ENCODE measurements at regions not wholly inside any gene's neighbourhood (a gene's known extent, or its start where the extent isn't known, plus 50 kb on each side); places are given as distances from the start of the nearest gene placed in this dataset.

DNA sequence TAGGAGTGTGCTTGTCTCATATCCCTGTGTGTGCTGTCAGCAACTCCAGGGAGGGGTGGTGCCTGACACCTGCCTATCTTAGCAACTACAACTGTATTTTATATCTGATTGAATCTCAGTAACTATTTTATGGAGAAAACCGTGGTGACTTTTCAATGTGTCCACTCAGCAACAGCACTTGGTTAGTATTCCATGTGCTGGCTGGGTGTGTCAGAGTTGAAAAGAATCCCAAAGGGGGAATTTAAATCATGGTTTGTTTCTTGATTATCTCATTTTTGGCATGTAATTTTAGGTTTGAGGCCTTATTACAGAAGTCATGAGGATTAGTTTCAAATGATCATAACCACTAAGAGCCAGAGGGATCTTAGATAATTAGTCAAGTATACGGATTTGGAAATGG is 425.7 kb upstream of the FZD8 start:
- TF ChIP-seq, protein P1, sequence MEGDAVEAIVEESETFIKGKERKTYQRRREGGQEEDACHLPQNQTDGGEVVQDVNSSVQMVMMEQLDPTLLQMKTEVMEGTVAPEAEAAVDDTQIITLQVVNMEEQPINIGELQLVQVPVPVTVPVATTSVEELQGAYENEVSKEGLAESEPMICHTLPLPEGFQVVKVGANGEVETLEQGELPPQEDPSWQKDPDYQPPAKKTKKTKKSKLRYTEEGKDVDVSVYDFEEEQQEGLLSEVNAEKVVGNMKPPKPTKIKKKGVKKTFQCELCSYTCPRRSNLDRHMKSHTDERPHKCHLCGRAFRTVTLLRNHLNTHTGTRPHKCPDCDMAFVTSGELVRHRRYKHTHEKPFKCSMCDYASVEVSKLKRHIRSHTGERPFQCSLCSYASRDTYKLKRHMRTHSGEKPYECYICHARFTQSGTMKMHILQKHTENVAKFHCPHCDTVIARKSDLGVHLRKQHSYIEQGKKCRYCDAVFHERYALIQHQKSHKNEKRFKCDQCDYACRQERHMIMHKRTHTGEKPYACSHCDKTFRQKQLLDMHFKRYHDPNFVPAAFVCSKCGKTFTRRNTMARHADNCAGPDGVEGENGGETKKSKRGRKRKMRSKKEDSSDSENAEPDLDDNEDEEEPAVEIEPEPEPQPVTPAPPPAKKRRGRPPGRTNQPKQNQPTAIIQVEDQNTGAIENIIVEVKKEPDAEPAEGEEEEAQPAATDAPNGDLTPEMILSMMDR (IDR thresholded peaks at IDR 0.05; ENCODE audit: insufficient read depth, low read length, poor library complexity, severe bottlenecking): no peak
- H3K4me3 ChIP-seq (replicated peaks; ENCODE audit: low read depth, low read length): no peak overlapping the region
- no peak for DNase-seq (ENCODE audit: extremely low read depth, insufficient read length)

DNA sequence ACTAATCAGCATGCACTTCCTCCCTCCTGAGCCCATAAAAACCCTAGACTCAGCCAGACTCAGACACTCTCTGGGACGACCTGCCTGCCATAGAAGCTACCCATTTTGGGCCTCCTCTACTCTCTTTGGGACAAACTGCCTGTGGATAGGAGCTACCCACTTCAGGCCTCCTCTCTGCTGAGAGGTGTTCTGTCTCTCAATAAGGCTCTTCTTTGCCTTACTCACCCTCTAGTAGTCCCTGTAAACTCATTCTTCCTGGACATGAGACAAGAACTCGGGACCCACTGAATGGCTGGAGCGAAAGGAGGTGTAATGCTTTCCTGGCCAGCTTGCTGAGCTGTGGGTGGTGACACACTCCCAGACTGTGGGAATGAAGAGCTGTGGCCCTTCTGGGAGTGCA is 424.8 kb upstream of the FZD8 start:
- DNase-seq (ENCODE audit: extremely low read depth, insufficient read length): no peak
- Histone ChIP-seq H3K4me3 (replicated peaks; ENCODE audit: low read depth, low read length) (no peak overlapping the region), H3K27me3 (replicated peaks; ENCODE audit: control insufficient read depth, insufficient read depth, low read length) (no peaks in the 10 kb centered on the region), H3K36me3 (ENCODE audit: control insufficient read depth, insufficient read depth, low read length) (no peaks in the 10 kb centered on the region)
- TF ChIP-seq, protein P1 (IDR thresholded peaks at IDR 0.05; ENCODE audit: insufficient read depth, low read length, poor library complexity, severe bottlenecking): no peak

More for the DNA sequence above, 425.7 kb upstream of the FZD8 start:
- Histone ChIP-seq H3K36me3 (ENCODE audit: control insufficient read depth, insufficient read depth, low read length) (no peaks in the 10 kb centered on the region), H3K27me3 (replicated peaks; ENCODE audit: control insufficient read depth, insufficient read depth, low read length) (no peaks in the 10 kb centered on the region)

DNA sequence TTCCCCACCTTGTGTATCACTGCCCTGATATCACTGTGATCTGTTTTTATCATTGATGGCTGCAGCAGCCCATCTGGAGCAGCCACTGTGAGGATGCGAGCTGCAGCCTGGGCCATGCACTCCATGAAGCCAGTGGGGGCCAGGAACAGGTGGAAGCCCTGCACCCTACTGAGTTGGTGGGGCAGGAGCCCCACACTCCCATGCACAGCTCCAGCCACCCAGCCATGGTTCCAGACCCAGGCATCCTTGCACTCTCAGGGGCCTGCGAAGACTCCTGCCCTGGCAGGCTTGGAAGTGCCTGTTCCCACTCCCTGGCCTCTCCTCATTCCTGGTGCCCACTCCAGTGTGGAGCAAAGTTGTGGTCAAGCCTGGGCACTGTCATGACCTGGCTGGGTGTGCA is 424.0 kb upstream of the FZD8 start:
- no peaks in the 10 kb centered on the region for H3K36me3 ChIP-seq (ENCODE audit: control insufficient read depth, insufficient read depth, low read length)
- TF ChIP-seq, protein P1 (IDR thresholded peaks at IDR 0.05; ENCODE audit: insufficient read depth, low read length, poor library complexity, severe bottlenecking): no peak
- no peaks in the 10 kb centered on the region for H3K27me3 ChIP-seq (replicated peaks; ENCODE audit: control insufficient read depth, insufficient read depth, low read length)
- DNase-seq (ENCODE audit: extremely low read depth, insufficient read length): no peak
- no peak overlapping the region for H3K4me3 ChIP-seq (replicated peaks; ENCODE audit: low read depth, low read length)

DNA sequence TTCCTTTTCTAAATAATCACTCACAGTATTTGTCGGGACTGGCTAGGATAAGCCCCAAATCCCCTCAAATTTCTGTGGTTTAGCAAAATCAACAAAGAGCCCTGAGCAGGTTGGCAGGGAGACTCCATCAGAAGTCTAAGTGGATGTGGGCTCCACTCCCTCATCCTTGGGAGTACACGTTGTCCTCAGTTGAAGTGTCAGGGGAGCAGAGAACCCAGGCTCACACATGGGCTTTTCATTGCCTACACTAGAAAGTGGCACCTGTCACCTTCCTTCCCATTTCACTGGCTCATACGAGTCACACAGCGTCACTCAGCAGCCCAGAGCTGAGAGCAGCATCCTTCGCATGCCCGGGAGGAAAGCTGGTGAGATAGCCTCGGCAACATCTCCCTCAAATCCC is 421.3 kb upstream of the FZD8 start:
- DNase-seq (ENCODE audit: extremely low read depth, insufficient read length): no peak
- no peaks in the 10 kb centered on the region for H3K36me3 ChIP-seq (ENCODE audit: control insufficient read depth, insufficient read depth, low read length)
- no peak overlapping the region for H3K4me3 ChIP-seq (replicated peaks; ENCODE audit: low read depth, low read length)
- TF ChIP-seq, protein P1 (IDR thresholded peaks at IDR 0.05; ENCODE audit: insufficient read depth, low read length, poor library complexity, severe bottlenecking): no peak
- no peaks in the 10 kb centered on the region for H3K27me3 ChIP-seq (replicated peaks; ENCODE audit: control insufficient read depth, insufficient read depth, low read length)

DNA sequence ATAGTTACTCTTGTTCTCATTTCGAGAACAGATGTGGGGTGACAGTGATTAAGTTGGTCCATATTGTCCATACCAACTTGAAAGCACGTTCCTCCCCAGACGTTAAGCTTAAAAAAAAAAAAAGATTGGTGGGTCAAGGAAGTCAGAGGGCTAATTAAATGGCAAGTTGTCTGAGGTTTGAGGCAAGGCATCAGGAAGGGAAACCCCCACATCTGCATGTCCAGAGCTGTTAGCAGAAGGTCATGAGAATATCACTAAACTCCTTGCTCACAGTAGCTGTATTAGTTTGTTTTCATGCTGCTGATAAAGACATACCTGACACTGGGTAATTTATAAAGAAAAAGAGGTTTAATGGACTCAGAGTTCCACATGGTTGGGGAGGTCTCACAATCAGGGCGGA is 415.6 kb upstream of the FZD8 start:
- TF ChIP-seq, protein P1 (IDR thresholded peaks at IDR 0.05; ENCODE audit: insufficient read depth, low read length, poor library complexity, severe bottlenecking): no peak
- H3K27me3 ChIP-seq (replicated peaks; ENCODE audit: control insufficient read depth, insufficient read depth, low read length): no peaks in the 10 kb centered on the region
- DNase-seq (ENCODE audit: extremely low read depth, insufficient read length): no peak
- H3K4me3 ChIP-seq (replicated peaks; ENCODE audit: low read depth, low read length): no peak overlapping the region
- no peaks in the 10 kb centered on the region for H3K36me3 ChIP-seq (ENCODE audit: control insufficient read depth, insufficient read depth, low read length)

DNA sequence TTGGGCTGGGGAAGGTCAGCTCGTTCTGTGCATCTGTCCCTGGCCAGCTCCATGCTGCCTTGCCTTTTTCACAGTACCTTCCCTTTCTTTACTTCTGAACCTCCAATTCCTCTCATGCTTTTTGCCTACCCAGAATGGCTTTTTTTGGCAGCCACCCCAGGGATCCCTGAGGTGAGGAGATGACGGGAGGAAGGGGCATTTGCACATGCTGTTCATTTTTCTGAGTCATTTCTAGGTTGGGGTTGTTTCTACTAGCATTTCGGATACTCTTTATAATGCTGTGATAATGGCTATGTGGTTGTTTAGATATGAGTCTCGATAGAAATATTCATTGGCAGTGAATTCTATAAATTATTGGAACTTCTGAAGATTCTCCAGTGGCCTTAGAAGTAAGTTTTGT is 415.1 kb upstream of the FZD8 start:
- Histone ChIP-seq H3K36me3 (ENCODE audit: control insufficient read depth, insufficient read depth, low read length) (no peaks in the 10 kb centered on the region), H3K27me3 (replicated peaks; ENCODE audit: control insufficient read depth, insufficient read depth, low read length) (no peaks in the 10 kb centered on the region), H3K4me3 (replicated peaks; ENCODE audit: low read depth, low read length) (no peak overlapping the region)
- TF ChIP-seq, protein P1 (IDR thresholded peaks at IDR 0.05; ENCODE audit: insufficient read depth, low read length, poor library complexity, severe bottlenecking): no peak
- DNase-seq (ENCODE audit: extremely low read depth, insufficient read length): no peak
